Lower leg skin (tissue), 4 donors: ENCODE measurements at regions not wholly inside any gene's neighbourhood (a gene's known extent, or its start where the extent isn't known, plus 50 kb on each side); places are given as distances from the start of the nearest gene placed in this dataset.

Source experiments
- DNase-seq, 2 donors: peaks; one replicate each; pipeline ENCODE4 v3.0.0-alpha.2; 2019; ENCODE audit warnings: low spot score in 2 of 2
- H3K4me3 ChIP-seq: fragments of 200-600 bp; sonication (generic); 2 replicates; pipeline ENCODE4 v1.5.1; 2017; ENCODE audit warnings: mild to moderate bottlenecking, low read depth; ENCODE audit not compliant: poor library complexity, severe bottlenecking
- CTCF ChIP-seq, 3 donors: fragments of 450-650 bp; IDR thresholded peaks; one replicate each; pipeline ENCODE4 v1.5.1; 2016; ENCODE audit warnings: antibody characterized with exemption in 3 of 3, mild to moderate bottlenecking in 3 of 3, moderate library complexity in 2 of 3
- POLR2A ChIP-seq, 2 donors: fragments of 450-650 bp; IDR thresholded peaks; one replicate each; pipeline ENCODE4 v1.6.1; 2016 to 2017; ENCODE audit warnings: antibody characterized with exemption in 2 of 2, mild to moderate bottlenecking in 1 of 2, moderate library complexity in 1 of 2
- WGBS, 2 donors: methylation state at CpG; one replicate each; pipeline ENCODE4 v1.1.5; 2018; 5-methylcytosine and 5-hydroxymethylcytosine counted together
- intact Hi-C: fragments of 100-400 bp; cut with DNase I; formaldehyde crosslinking; loops from one replicate; pipeline ENCODE4 v1.15.0; 2023; ENCODE audit warnings: low total_unique reads

- TF ChIP-seq POLR2A (IDR thresholded peaks at IDR 0.05) (no peak), CTCF (IDR thresholded peaks at IDR 0.05) (no peak)
- no peak for DNase-seq
- H3K4me3 ChIP-seq: no peak overlapping the region
- intact Hi-C loops: no loop called here
- WGBS, 2 donors: 42 to 62% methylated on average over 2 of the region's 2 CpGs
Observed at GRCh38 chr2:145638675-145639074, 1118.8 kb upstream of the ZEB2 start.

- no peak overlapping the region for H3K4me3 ChIP-seq
- intact Hi-C loops: no loop called here
- DNase-seq: no peak
- TF ChIP-seq POLR2A (IDR thresholded peaks at IDR 0.05) (no peak), CTCF (IDR thresholded peaks at IDR 0.05) (no peak)
- WGBS, 2 donors: 96 to 97% methylated on average over 3 of the region's 3 CpGs
Observed at GRCh38 chr2:145635706-145636427, 1115.9 kb upstream of the ZEB2 start.

GRCh38 chr2:145631561-145631960 lies 1111.6 kb upstream of the ZEB2 start:
- H3K4me3 ChIP-seq: no peak overlapping the region
- TF ChIP-seq CTCF (IDR thresholded peaks at IDR 0.05) (no peak), POLR2A (IDR thresholded peaks at IDR 0.05) (no peak)
- DNase-seq: no peak
- intact Hi-C loops: no loop called here
- WGBS, 2 donors: 94% methylated on average over 1 of the region's 1 CpG

- intact Hi-C loops: no loop called here
- no peak for DNase-seq
- TF ChIP-seq CTCF (IDR thresholded peaks at IDR 0.05) (no peak), POLR2A (IDR thresholded peaks at IDR 0.05) (no peak)
- no peak overlapping the region for H3K4me3 ChIP-seq
Observed at GRCh38 chr2:145626301-145626700, 1106.4 kb upstream of the ZEB2 start.

- 44 to 57% methylated on average over 1 of the region's 1 CpG for WGBS, 2 donors
- H3K4me3 ChIP-seq: no peak overlapping the region
- no peak for DNase-seq
- TF ChIP-seq POLR2A (IDR thresholded peaks at IDR 0.05) (no peak), CTCF (IDR thresholded peaks at IDR 0.05) (no peak)
- intact Hi-C loops: no loop called here
Observed at GRCh38 chr2:145625111-145625510, 1105.2 kb upstream of the ZEB2 start.

- H3K4me3 ChIP-seq: no peak overlapping the region
- TF ChIP-seq POLR2A (IDR thresholded peaks at IDR 0.05) (no peak), CTCF (IDR thresholded peaks at IDR 0.05) (no peak)
- DNase-seq: no peak
- intact Hi-C loops: no loop called here
- WGBS, 2 donors: 79 to 84% methylated on average over 3 of the region's 3 CpGs
Observed at GRCh38 chr2:145623136-145623535, 1103.2 kb upstream of the ZEB2 start.
